ENCODE measurements at regions not wholly inside any gene's neighbourhood (a gene's known extent, or its start where the extent isn't known, plus 50 kb on each side); places are given as distances from the start of the nearest gene placed in this dataset.

- Histone ChIP-seq H3K9ac (ENCODE audit: low read depth, low read length) (no peak overlapping the region), H4K20me1 (ENCODE audit: insufficient read depth, low read length) (no peaks in the 10 kb centered on the region), H3K27ac (ENCODE audit: low read length) (no peak overlapping the region), H2AFZ (ENCODE audit: low read depth, low read length) (no peak overlapping the region), H3K4me3 (ENCODE audit: low read depth in 1 of 2, low read length in 2 of 2) (no peak overlapping the region), H3K9me3 (ENCODE audit: insufficient read depth, low read length, severe bottlenecking) (no peaks in the 10 kb centered on the region), H3K79me2 (ENCODE audit: insufficient read depth, low read length) (no peaks in the 10 kb centered on the region), H3K27me3 (ENCODE audit: insufficient read depth, low read length, poor library complexity) (no peaks in the 10 kb centered on the region), H3K4me1 (ENCODE audit: insufficient read depth, low read length) (no peaks in the 10 kb centered on the region), H3K36me3 (ENCODE audit: insufficient read depth, low read length) (no peaks in the 10 kb centered on the region), H3K4me2 (ENCODE audit: insufficient read depth, low read length) (no peak overlapping the region)
- no peak for TF ChIP-seq CTCF (IDR thresholded peaks at IDR 0.05; ENCODE audit: borderline replicate concordance, extremely low read depth, low read length, poor library complexity, severe bottlenecking)
- TF ChIP-seq EZH2 (IDR thresholded peaks at IDR 0.05; ENCODE audit: borderline replicate concordance, low read depth, low read length, severe bottlenecking), result no peak
- no peak for ATAC-seq (ENCODE audit: insufficient read depth, low read depth)
- DNase-seq, result no peak
Observed at GRCh38 chr7:12777257-12777656, 89.8 kb downstream of the ARL4A start.

DNA sequence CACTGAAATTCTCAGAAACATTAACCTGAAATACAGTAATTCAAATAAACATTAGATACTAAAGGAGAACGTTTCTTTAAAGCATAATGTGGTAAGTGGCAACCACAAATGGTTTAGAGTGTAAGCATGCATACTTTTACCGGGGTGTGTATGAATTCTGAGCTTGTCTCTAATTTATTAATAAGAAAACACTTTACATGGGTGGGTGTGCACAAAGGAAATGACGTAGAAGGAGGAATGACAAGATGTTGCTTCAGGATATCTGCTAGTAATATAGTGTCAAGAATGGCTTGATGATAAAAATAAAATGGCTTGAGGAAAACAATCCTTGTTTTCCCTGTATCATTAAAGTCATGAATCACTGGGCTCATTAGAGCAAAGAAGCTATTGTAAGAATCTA is 92.5 kb downstream of the ARL4A start:
- Histone ChIP-seq H3K9ac (ENCODE audit: low read depth, low read length) (no peak overlapping the region), H3K4me1 (ENCODE audit: insufficient read depth, low read length) (no peaks in the 10 kb centered on the region), H2AFZ (ENCODE audit: low read depth, low read length) (no peak overlapping the region), H3K79me2 (ENCODE audit: insufficient read depth, low read length) (no peaks in the 10 kb centered on the region), H3K4me3 (ENCODE audit: low read depth in 1 of 2, low read length in 2 of 2) (no peak overlapping the region), H3K27me3 (ENCODE audit: insufficient read depth, low read length, poor library complexity) (no peaks in the 10 kb centered on the region), H3K36me3 (ENCODE audit: insufficient read depth, low read length) (no peaks in the 10 kb centered on the region), H3K27ac (ENCODE audit: low read length) (no peak overlapping the region), H4K20me1 (ENCODE audit: insufficient read depth, low read length) (no peaks in the 10 kb centered on the region), H3K4me2 (ENCODE audit: insufficient read depth, low read length) (no peak overlapping the region), H3K9me3 (ENCODE audit: insufficient read depth, low read length, severe bottlenecking) (no peaks in the 10 kb centered on the region)
- TF ChIP-seq EZH2 (IDR thresholded peaks at IDR 0.05; ENCODE audit: borderline replicate concordance, low read depth, low read length, severe bottlenecking), result no peak
- no peak for TF ChIP-seq CTCF (IDR thresholded peaks at IDR 0.05; ENCODE audit: borderline replicate concordance, extremely low read depth, low read length, poor library complexity, severe bottlenecking)
- DNase-seq (no peak), ATAC-seq (ENCODE audit: insufficient read depth, low read depth) (no peak)

- no peak overlapping the region for H2AFZ ChIP-seq (ENCODE audit: low read depth, low read length)
- H3K36me3 ChIP-seq (ENCODE audit: insufficient read depth, low read length), result no peaks in the 10 kb centered on the region
- no peak for TF ChIP-seq EZH2 (IDR thresholded peaks at IDR 0.05; ENCODE audit: borderline replicate concordance, low read depth, low read length, severe bottlenecking)
- no peak for TF ChIP-seq CTCF (IDR thresholded peaks at IDR 0.05; ENCODE audit: borderline replicate concordance, extremely low read depth, low read length, poor library complexity, severe bottlenecking)
- no peak overlapping the region for H3K4me2 ChIP-seq (ENCODE audit: insufficient read depth, low read length)
- H3K9ac ChIP-seq (ENCODE audit: low read depth, low read length), result no peak overlapping the region
- ATAC-seq (ENCODE audit: insufficient read depth, low read depth), result no peak
- no peaks in the 10 kb centered on the region for H3K4me1 ChIP-seq (ENCODE audit: insufficient read depth, low read length)
- no peaks in the 10 kb centered on the region for H3K79me2 ChIP-seq (ENCODE audit: insufficient read depth, low read length)
- no peaks in the 10 kb centered on the region for H3K9me3 ChIP-seq (ENCODE audit: insufficient read depth, low read length, severe bottlenecking)
- no peak overlapping the region for H3K4me3 ChIP-seq (ENCODE audit: low read depth in 1 of 2, low read length in 2 of 2)
- no peaks in the 10 kb centered on the region for H4K20me1 ChIP-seq (ENCODE audit: insufficient read depth, low read length)
- no peaks in the 10 kb centered on the region for H3K27me3 ChIP-seq (ENCODE audit: insufficient read depth, low read length, poor library complexity)
- no peak for DNase-seq
- no peak overlapping the region for H3K27ac ChIP-seq (ENCODE audit: low read length)
Observed at GRCh38 chr7:12783421-12784095, 96.1 kb downstream of the ARL4A start.

Measured in DND-41 (cell line).